GM21737 (cell line): ENCODE measurements at regions not wholly inside any gene's neighbourhood (a gene's known extent, or its start where the extent isn't known, plus 50 kb on each side); places are given as distances from the start of the nearest gene placed in this dataset.
"Not testable (repeated sequence)": the region's sequence is repeated elsewhere in the genome, so short reads cannot be mapped to it uniquely, and the experiment has no call there.

ENCODE experiments used
- ATAC-seq: cut with Tn5 transposase; IDR thresholded peaks from one replicate; pipeline ENCODE4 v1.9.1; 2021; ENCODE audit warnings: mild to moderate bottlenecking, moderate library complexity; ENCODE audit not compliant: unreplicated experiment

- no peak for ATAC-seq
These were observed 1393.4 kb downstream of the FAM181B start for GRCh38 chr11:81340225-81340624.

GRCh38 chr11:81339521-81339920 is 1394.1 kb downstream of the FAM181B start:
- no peak for ATAC-seq

- no peak for ATAC-seq
These were observed 1395.9 kb downstream of the FAM181B start for GRCh38 chr11:81337756-81338155.

- ATAC-seq = no peak
These were observed 1401.4 kb downstream of the FAM181B start for GRCh38 chr11:81332276-81332675.

- no peak for ATAC-seq
These were observed 1401.9 kb downstream of the FAM181B start for GRCh38 chr11:81331611-81332235.

- ATAC-seq = no peak
These were observed 1402.6 kb downstream of the FAM181B start for GRCh38 chr11:81331088-81331487.

- no peak for ATAC-seq
These were observed 1430.5 kb downstream of the FAM181B start for GRCh38 chr11:81303038-81303664.

GRCh38 chr11:81301166-81301830 is 1432.4 kb downstream of the FAM181B start:
- no peak for ATAC-seq

- no peak for ATAC-seq
These were observed 1446.7 kb downstream of the FAM181B start for GRCh38 chr11:81286959-81287358.

GRCh38 chr11:81286550-81286949 is 1447.1 kb downstream of the FAM181B start:
- no peak for ATAC-seq

- not testable (repeated sequence) for ATAC-seq
These were observed 1453.4 kb downstream of the FAM181B start for GRCh38 chr11:81280228-81280627.

GRCh38 chr11:81278991-81279390 is 1454.7 kb downstream of the FAM181B start:
- ATAC-seq = no peak

- no peak for ATAC-seq
These were observed 1463.0 kb downstream of the FAM181B start for GRCh38 chr11:81270686-81271085.

GRCh38 chr11:81267246-81267645 is 1466.4 kb downstream of the FAM181B start:
- ATAC-seq = no peak

GRCh38 chr11:81259471-81259870 is 1474.2 kb downstream of the FAM181B start:
- ATAC-seq = no peak

- no peak for ATAC-seq
These were observed 1477.8 kb downstream of the FAM181B start for GRCh38 chr11:81255895-81256294.

- ATAC-seq = no peak
These were observed 1480.4 kb downstream of the FAM181B start for GRCh38 chr11:81253244-81253643.

- ATAC-seq = no peak
These were observed 1486.7 kb downstream of the FAM181B start for GRCh38 chr11:81246941-81247340.

- ATAC-seq = no peak
These were observed 1487.9 kb downstream of the FAM181B start for GRCh38 chr11:81245791-81246190.

GRCh38 chr11:81241672-81242275 is 1491.9 kb downstream of the FAM181B start:
- ATAC-seq = no peak

- no peak for ATAC-seq
These were observed 1496.5 kb downstream of the FAM181B start for GRCh38 chr11:81237139-81237538.

- ATAC-seq = not testable (repeated sequence)
These were observed 1506.3 kb downstream of the FAM181B start for GRCh38 chr11:81227409-81227808.
